ENCODE measurements at regions not wholly inside any gene's neighbourhood (a gene's known extent, or its start where the extent isn't known, plus 50 kb on each side); places are given as distances from the start of the nearest gene placed in this dataset.
"Not testable (repeated sequence)": the region's sequence is repeated elsewhere in the genome, so short reads cannot be mapped to it uniquely, and the experiment has no call there.

GRCh38 chr2:65579506-65580235 is 147.3 kb upstream of the SPRED2 start:
- H3K4me3 ChIP-seq (ENCODE audit: low read depth, low read length), result no peak overlapping the region
- TF ChIP-seq CTCF (IDR thresholded peaks at IDR 0.05; ENCODE audit: borderline replicate concordance, insufficient read depth, low read depth, low read length), result no peak

GRCh38 chr2:65577654-65578053 is 145.3 kb upstream of the SPRED2 start:
- no peak for TF ChIP-seq CTCF (IDR thresholded peaks at IDR 0.05; ENCODE audit: borderline replicate concordance, insufficient read depth, low read depth, low read length)
- no peak overlapping the region for H3K4me3 ChIP-seq (ENCODE audit: low read depth, low read length)

GRCh38 chr2:65576861-65577601 is 144.6 kb upstream of the SPRED2 start:
- no peak overlapping the region for H3K4me3 ChIP-seq (ENCODE audit: low read depth, low read length)

GRCh38 chr2:65576278-65576677 is 143.9 kb upstream of the SPRED2 start:
- no peak overlapping the region for H3K4me3 ChIP-seq (ENCODE audit: low read depth, low read length)
- TF ChIP-seq CTCF (IDR thresholded peaks at IDR 0.05; ENCODE audit: borderline replicate concordance, insufficient read depth, low read depth, low read length), result no peak

More at GRCh38 chr2:65576861-65577601, 144.6 kb upstream of the SPRED2 start:
- TF ChIP-seq CTCF (IDR thresholded peaks at IDR 0.05; ENCODE audit: borderline replicate concordance, insufficient read depth, low read depth, low read length), result no peak

- no peak overlapping the region for H3K4me3 ChIP-seq (ENCODE audit: low read depth, low read length)
- TF ChIP-seq CTCF (IDR thresholded peaks at IDR 0.05; ENCODE audit: borderline replicate concordance, insufficient read depth, low read depth, low read length), result no peak
These were observed 142.6 kb upstream of the SPRED2 start for GRCh38 chr2:65574993-65575392.

- not testable (repeated sequence) for H3K4me3 ChIP-seq (ENCODE audit: low read depth, low read length)
These were observed 136.4 kb upstream of the SPRED2 start for GRCh38 chr2:65568656-65569440.

- TF ChIP-seq CTCF (IDR thresholded peaks at IDR 0.05; ENCODE audit: borderline replicate concordance, insufficient read depth, low read depth, low read length), result no peak
- H3K4me3 ChIP-seq (ENCODE audit: low read depth, low read length), result no peak overlapping the region
These were observed 134.2 kb upstream of the SPRED2 start for GRCh38 chr2:65566617-65567016.
